WTC11 (cell line): ENCODE measurements at regions not wholly inside any gene's neighbourhood (a gene's known extent, or its start where the extent isn't known, plus 50 kb on each side); places are given as distances from the start of the nearest gene placed in this dataset.

Experiments
- ATAC-seq: fragments of 200-7000 bp; cut with Tn5 transposase; 2 replicates; pipeline ENCODE4 v1.10.0; 2021; ENCODE audit warnings: mild to moderate bottlenecking, moderate library complexity
- CTCF ChIA-PET: fragments of 300-600 bp; sonication (Branson Sonifier 250); formaldehyde crosslinking; loops from one replicate; lab custom pipeline; 2021; ENCODE audit warnings: antibody characterized with exemption; lab: Charles Lee
- POLR2A ChIA-PET: fragments of 350-600 bp; sonication (Branson Sonifier 250); formaldehyde crosslinking; loops from one replicate; lab custom pipeline; 2021; ENCODE audit warnings: antibody characterized with exemption; lab: Charles Lee
- DNase-seq: peaks from one replicate; pipeline ENCODE4 v3.0.0; 2021; ENCODE audit warnings: low spot score
- H3K27ac Mint-ChIP-seq: 2 replicates; pipeline ENCODE4 v1.8.0; 2021; ENCODE audit warnings: mixed read lengths
- H3K27me3 Mint-ChIP-seq: 2 replicates; pipeline ENCODE4 v1.8.0; 2021; ENCODE audit warnings: low read depth, mild to moderate bottlenecking, moderate library complexity, mixed read lengths
- H3K36me3 Mint-ChIP-seq: 2 replicates; pipeline ENCODE4 v1.8.0; 2021; ENCODE audit warnings: mixed read lengths
- H3K4me1 Mint-ChIP-seq: 2 replicates; pipeline ENCODE4 v1.8.0; 2022; ENCODE audit warnings: mixed read lengths
- H3K4me3 Mint-ChIP-seq: 2 replicates; pipeline ENCODE4 v1.8.0; 2021; ENCODE audit warnings: mild to moderate bottlenecking, moderate library complexity, mixed read lengths
- H3K9me3 Mint-ChIP-seq: 2 replicates; pipeline ENCODE4 v1.8.0; 2021; ENCODE audit warnings: mixed read lengths
- GABPB1 ChIP-seq: sonication (generic); formaldehyde crosslinking; IDR thresholded peaks from 2 replicates; pipeline ENCODE4 v1.8.1; 2023; ENCODE audit warnings: mild to moderate bottlenecking, missing genetic modification reagents
- GTF2I ChIP-seq: fragments of 250-450 bp; sonication (Bioruptor Pico); conservative IDR thresholded peaks from 2 replicates; pipeline ENCODE4 v1.4.0; 2021; ENCODE audit warnings: mild to moderate bottlenecking
- MXD4 ChIP-seq: fragments of 250-450 bp; sonication (Bioruptor Pico); IDR thresholded peaks from 2 replicates; pipeline ENCODE4 v1.8.0; 2021; ENCODE audit warnings: mild to moderate bottlenecking, moderate library complexity, borderline replicate concordance
- NFE2L1 ChIP-seq: sonication (generic); formaldehyde crosslinking; IDR thresholded peaks from 2 replicates; pipeline ENCODE4 v1.8.1; 2023; ENCODE audit warnings: missing genetic modification reagents
- SMAD3 ChIP-seq: sonication (generic); formaldehyde crosslinking; IDR thresholded peaks from 2 replicates; pipeline ENCODE4 v1.8.0; 2022; ENCODE audit warnings: missing genetic modification reagents, mild to moderate bottlenecking, borderline replicate concordance
- SOX15 ChIP-seq: fragments of 250-450 bp; sonication (Bioruptor Pico); IDR thresholded peaks from 2 replicates; pipeline ENCODE4 v1.9.0; 2021; ENCODE audit warnings: mild to moderate bottlenecking
- TCF7 ChIP-seq: sonication (generic); formaldehyde crosslinking; IDR thresholded peaks from 2 replicates; pipeline ENCODE4 v1.8.0; 2022; ENCODE audit warnings: mild to moderate bottlenecking, low read depth, missing genetic modification reagents, moderate library complexity
- ZNF232 ChIP-seq: sonication (generic); formaldehyde crosslinking; IDR thresholded peaks from 2 replicates; pipeline ENCODE4 v1.8.0; 2022; ENCODE audit warnings: mild to moderate bottlenecking, missing genetic modification reagents
- ZNF423 ChIP-seq: fragments of 250-450 bp; sonication (Bioruptor Pico); IDR thresholded peaks from 2 replicates; pipeline ENCODE4 v2.1.2; 2022; ENCODE audit warnings: mild to moderate bottlenecking, moderate library complexity
- TF ChIP-seq, protein P1 (sequence below): fragments of 250-450 bp; sonication (Bioruptor Pico); IDR thresholded peaks from 2 replicates; pipeline ENCODE4 v1.9.0; 2021; ENCODE audit warnings: mild to moderate bottlenecking
- TF ChIP-seq, protein P2 (sequence below): sonication (generic); formaldehyde crosslinking; IDR thresholded peaks from 2 replicates; pipeline ENCODE4 v1.8.0; 2023; ENCODE audit warnings: missing genetic modification reagents
- TF ChIP-seq, protein P3 (sequence below): fragments of 250-450 bp; sonication (Bioruptor Pico); IDR thresholded peaks from 2 replicates; pipeline ENCODE4 v2.1.2; 2022; ENCODE audit warnings: mild to moderate bottlenecking, moderate library complexity
- TF ChIP-seq, protein P4 (sequence below): sonication (generic); formaldehyde crosslinking; IDR thresholded peaks from 2 replicates; pipeline ENCODE4 v1.8.1; 2023; ENCODE audit warnings: mild to moderate bottlenecking, missing genetic modification reagents, moderate library complexity
- TF ChIP-seq, protein P5 (sequence below): sonication (generic); formaldehyde crosslinking; IDR thresholded peaks from 2 replicates; pipeline ENCODE4 v1.8.1; 2022; ENCODE audit warnings: low read depth, missing genetic modification reagents, borderline replicate concordance
- TF ChIP-seq, protein P6 (sequence below): sonication (generic); formaldehyde crosslinking; conservative IDR thresholded peaks from 2 replicates; pipeline ENCODE4 v1.8.1; 2022; ENCODE audit warnings: mild to moderate bottlenecking, missing genetic modification reagents
- TF ChIP-seq, protein P7 (sequence below): sonication (generic); formaldehyde crosslinking; IDR thresholded peaks from 2 replicates; pipeline ENCODE4 v1.8.1; 2023; ENCODE audit warnings: mild to moderate bottlenecking, missing genetic modification reagents, borderline replicate concordance

DNA sequence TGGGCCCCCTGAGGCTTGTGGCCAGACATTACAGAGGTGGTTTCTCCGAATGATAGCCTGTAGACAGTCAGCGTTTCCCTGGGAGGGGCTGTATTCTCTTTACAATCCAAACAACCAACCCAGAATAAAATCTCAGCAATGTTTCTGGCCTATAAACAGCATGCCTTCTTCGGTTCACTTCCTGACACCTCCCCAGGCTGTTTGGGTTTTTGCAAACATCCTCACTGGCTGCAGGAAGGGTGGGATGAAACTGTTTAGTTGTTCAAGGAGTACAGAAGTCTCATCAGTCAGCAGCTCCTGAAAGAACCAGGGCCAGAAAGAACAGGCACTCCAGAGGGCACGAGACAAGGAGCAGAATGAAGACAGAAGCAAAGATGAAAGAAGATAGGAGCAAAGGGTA is 350.0 kb downstream of the QKI start (continued):
- no peak for TF ChIP-seq GTF2I (CRISPR knock-in tag)
- TF ChIP-seq, protein P1, sequence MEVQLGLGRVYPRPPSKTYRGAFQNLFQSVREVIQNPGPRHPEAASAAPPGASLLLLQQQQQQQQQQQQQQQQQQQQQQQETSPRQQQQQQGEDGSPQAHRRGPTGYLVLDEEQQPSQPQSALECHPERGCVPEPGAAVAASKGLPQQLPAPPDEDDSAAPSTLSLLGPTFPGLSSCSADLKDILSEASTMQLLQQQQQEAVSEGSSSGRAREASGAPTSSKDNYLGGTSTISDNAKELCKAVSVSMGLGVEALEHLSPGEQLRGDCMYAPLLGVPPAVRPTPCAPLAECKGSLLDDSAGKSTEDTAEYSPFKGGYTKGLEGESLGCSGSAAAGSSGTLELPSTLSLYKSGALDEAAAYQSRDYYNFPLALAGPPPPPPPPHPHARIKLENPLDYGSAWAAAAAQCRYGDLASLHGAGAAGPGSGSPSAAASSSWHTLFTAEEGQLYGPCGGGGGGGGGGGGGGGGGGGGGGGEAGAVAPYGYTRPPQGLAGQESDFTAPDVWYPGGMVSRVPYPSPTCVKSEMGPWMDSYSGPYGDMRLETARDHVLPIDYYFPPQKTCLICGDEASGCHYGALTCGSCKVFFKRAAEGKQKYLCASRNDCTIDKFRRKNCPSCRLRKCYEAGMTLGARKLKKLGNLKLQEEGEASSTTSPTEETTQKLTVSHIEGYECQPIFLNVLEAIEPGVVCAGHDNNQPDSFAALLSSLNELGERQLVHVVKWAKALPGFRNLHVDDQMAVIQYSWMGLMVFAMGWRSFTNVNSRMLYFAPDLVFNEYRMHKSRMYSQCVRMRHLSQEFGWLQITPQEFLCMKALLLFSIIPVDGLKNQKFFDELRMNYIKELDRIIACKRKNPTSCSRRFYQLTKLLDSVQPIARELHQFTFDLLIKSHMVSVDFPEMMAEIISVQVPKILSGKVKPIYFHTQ (CRISPR knock-in tag): no peak
- TF ChIP-seq, protein P2, sequence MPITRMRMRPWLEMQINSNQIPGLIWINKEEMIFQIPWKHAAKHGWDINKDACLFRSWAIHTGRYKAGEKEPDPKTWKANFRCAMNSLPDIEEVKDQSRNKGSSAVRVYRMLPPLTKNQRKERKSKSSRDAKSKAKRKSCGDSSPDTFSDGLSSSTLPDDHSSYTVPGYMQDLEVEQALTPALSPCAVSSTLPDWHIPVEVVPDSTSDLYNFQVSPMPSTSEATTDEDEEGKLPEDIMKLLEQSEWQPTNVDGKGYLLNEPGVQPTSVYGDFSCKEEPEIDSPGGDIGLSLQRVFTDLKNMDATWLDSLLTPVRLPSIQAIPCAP (CRISPR knock-in tag): no peak
- TF ChIP-seq, protein P3, sequence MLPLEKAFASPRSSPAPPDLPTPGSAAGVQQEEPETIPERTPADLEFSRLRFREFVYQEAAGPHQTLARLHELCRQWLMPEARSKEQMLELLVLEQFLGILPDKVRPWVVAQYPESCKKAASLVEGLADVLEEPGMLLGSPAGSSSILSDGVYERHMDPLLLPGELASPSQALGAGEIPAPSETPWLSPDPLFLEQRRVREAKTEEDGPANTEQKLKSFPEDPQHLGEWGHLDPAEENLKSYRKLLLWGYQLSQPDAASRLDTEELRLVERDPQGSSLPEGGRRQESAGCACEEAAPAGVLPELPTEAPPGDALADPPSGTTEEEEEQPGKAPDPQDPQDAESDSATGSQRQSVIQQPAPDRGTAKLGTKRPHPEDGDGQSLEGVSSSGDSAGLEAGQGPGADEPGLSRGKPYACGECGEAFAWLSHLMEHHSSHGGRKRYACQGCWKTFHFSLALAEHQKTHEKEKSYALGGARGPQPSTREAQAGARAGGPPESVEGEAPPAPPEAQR: no peak

DNA sequence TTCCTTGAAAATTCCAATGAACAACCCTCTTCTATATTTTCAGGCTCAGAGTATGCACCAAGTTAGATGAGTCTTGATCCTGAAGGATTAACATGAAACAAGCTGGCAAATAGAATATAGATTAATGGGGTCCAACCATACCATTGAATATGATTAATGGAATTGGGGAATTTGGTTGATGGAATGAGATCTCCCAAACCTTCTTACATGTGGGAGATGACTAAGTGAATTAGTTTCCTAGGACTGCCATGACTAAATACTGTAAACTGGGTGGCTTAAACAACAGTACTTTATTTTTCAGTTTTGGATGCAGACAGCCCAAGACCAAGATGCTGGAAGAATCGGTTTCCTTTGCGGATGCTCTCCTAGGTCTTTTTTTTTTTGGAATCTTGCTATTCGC is 347.0 kb downstream of the QKI start:
- TF ChIP-seq TCF7 (CRISPR knock-in tag) (no peak), SMAD3 (CRISPR knock-in tag) (no peak)
- no peak for ATAC-seq

DNA sequence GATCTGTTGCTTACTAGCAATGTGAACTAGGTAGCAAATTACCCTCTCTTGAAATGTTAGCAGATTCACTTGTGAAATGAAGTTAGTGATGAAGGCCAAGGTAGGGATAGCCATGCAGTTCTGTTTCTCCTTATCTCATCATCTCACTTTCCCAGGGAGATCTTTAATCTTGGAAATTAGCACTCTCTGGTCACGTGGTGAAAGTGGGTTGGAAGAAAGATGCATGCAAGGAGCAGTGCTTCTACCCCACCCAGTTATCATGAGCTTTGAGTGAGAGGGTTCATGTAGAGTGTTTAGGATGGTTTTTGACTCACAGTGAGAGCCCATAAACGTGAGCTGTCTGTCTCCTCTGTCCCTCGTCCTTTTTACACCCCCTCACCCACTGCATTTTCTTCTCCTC is 346.3 kb downstream of the QKI start:
- ChIA-PET CTCF (no interaction called here), POLR2A (interaction anchor here (0.5 kb wide), 1 partner anchor 500 kb away, joined by 3 read pairs; no protein-coding TSS in a partner anchor)
- no peaks in the 10 kb centered on the region for H3K27me3 Mint-ChIP-seq
- no peaks in the 10 kb centered on the region for H3K36me3 Mint-ChIP-seq
- H3K27ac Mint-ChIP-seq: no peak overlapping the region
- peaks cover 9% of the 10 kb centered on the region for H3K9me3 Mint-ChIP-seq
- DNase-seq: no peak
- TF ChIP-seq ZNF232 (no peak), ZNF423 (CRISPR knock-in tag) (no peak), GABPB1 (CRISPR knock-in tag) (no peak), MXD4 (no peak), NFE2L1 (CRISPR knock-in tag) (no peak), SOX15 (no peak)
- TF ChIP-seq, protein P4, sequence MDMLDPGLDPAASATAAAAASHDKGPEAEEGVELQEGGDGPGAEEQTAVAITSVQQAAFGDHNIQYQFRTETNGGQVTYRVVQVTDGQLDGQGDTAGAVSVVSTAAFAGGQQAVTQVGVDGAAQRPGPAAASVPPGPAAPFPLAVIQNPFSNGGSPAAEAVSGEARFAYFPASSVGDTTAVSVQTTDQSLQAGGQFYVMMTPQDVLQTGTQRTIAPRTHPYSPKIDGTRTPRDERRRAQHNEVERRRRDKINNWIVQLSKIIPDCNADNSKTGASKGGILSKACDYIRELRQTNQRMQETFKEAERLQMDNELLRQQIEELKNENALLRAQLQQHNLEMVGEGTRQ (CRISPR knock-in tag): no peak
- TF ChIP-seq, protein P5, sequence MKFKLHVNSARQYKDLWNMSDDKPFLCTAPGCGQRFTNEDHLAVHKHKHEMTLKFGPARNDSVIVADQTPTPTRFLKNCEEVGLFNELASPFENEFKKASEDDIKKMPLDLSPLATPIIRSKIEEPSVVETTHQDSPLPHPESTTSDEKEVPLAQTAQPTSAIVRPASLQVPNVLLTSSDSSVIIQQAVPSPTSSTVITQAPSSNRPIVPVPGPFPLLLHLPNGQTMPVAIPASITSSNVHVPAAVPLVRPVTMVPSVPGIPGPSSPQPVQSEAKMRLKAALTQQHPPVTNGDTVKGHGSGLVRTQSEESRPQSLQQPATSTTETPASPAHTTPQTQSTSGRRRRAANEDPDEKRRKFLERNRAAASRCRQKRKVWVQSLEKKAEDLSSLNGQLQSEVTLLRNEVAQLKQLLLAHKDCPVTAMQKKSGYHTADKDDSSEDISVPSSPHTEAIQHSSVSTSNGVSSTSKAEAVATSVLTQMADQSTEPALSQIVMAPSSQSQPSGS (CRISPR knock-in tag): no peak
- TF ChIP-seq, protein P6, sequence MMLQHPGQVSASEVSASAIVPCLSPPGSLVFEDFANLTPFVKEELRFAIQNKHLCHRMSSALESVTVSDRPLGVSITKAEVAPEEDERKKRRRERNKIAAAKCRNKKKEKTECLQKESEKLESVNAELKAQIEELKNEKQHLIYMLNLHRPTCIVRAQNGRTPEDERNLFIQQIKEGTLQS (CRISPR knock-in tag): no peak
- TF ChIP-seq, protein P7, sequence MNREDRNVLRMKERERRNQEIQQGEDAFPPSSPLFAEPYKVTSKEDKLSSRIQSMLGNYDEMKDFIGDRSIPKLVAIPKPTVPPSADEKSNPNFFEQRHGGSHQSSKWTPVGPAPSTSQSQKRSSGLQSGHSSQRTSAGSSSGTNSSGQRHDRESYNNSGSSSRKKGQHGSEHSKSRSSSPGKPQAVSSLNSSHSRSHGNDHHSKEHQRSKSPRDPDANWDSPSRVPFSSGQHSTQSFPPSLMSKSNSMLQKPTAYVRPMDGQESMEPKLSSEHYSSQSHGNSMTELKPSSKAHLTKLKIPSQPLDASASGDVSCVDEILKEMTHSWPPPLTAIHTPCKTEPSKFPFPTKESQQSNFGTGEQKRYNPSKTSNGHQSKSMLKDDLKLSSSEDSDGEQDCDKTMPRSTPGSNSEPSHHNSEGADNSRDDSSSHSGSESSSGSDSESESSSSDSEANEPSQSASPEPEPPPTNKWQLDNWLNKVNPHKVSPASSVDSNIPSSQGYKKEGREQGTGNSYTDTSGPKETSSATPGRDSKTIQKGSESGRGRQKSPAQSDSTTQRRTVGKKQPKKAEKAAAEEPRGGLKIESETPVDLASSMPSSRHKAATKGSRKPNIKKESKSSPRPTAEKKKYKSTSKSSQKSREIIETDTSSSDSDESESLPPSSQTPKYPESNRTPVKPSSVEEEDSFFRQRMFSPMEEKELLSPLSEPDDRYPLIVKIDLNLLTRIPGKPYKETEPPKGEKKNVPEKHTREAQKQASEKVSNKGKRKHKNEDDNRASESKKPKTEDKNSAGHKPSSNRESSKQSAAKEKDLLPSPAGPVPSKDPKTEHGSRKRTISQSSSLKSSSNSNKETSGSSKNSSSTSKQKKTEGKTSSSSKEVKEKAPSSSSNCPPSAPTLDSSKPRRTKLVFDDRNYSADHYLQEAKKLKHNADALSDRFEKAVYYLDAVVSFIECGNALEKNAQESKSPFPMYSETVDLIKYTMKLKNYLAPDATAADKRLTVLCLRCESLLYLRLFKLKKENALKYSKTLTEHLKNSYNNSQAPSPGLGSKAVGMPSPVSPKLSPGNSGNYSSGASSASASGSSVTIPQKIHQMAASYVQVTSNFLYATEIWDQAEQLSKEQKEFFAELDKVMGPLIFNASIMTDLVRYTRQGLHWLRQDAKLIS (CRISPR knock-in tag): no peak
- TF ChIP-seq, all 79 proteins: peak for 0
- Mint-ChIP-seq H3K4me3 (no peak overlapping the region), H3K4me1 (peaks cover 39% of the 10 kb centered on the region)
- ATAC-seq: no peak

More for the DNA sequence above, 347.0 kb downstream of the QKI start:
- Mint-ChIP-seq H3K4me3 (no peak overlapping the region), H3K27ac (no peak overlapping the region), H3K27me3 (no peaks in the 10 kb centered on the region), H3K36me3 (no peaks in the 10 kb centered on the region), H3K4me1 (peaks cover 39% of the 10 kb centered on the region), H3K9me3 (peaks cover 5% of the 10 kb centered on the region)
- CTCF ChIA-PET: no interaction called here
- POLR2A ChIA-PET: interaction anchor here (0.5 kb wide), 1 partner anchor 501 kb away, joined by 3 read pairs; no protein-coding TSS in a partner anchor
- no peak for DNase-seq
